Vagina (tissue), 2 donors: ENCODE measurements at regions not wholly inside any gene's neighbourhood (a gene's known extent, or its start where the extent isn't known, plus 50 kb on each side); places are given as distances from the start of the nearest gene placed in this dataset.

ENCODE experiments used
- POLR2A ChIP-seq, 2 donors: fragments of 450-650 bp; IDR thresholded peaks; one replicate each; pipeline ENCODE4 v1.6.1; 2017; ENCODE audit warnings: antibody characterized with exemption in 2 of 2, mild to moderate bottlenecking in 2 of 2, moderate library complexity in 2 of 2
- POLR2AphosphoS5 ChIP-seq, 2 donors: sonication (generic); formaldehyde crosslinking; IDR thresholded peaks; one replicate each; pipeline ENCODE4 v1.9.0; 2017; ENCODE audit warnings: antibody characterized with exemption in 2 of 2, mild to moderate bottlenecking in 2 of 2, low read depth in 1 of 2; ENCODE audit not compliant: insufficient read depth in 1 of 2
- TF ChIP-seq, protein P1 (sequence below), 3 experiments: fragments of 450-650 bp in 2 of 3; fragments of 200-600 bp in 1 of 3; sonication (generic) in 1 of 3; IDR thresholded peaks; one replicate each; pipeline ENCODE4 v1.5.1; 2017 to 2019; ENCODE audit warnings: antibody characterized with exemption in 3 of 3, mild to moderate bottlenecking in 2 of 3, moderate library complexity in 2 of 3

DNA sequence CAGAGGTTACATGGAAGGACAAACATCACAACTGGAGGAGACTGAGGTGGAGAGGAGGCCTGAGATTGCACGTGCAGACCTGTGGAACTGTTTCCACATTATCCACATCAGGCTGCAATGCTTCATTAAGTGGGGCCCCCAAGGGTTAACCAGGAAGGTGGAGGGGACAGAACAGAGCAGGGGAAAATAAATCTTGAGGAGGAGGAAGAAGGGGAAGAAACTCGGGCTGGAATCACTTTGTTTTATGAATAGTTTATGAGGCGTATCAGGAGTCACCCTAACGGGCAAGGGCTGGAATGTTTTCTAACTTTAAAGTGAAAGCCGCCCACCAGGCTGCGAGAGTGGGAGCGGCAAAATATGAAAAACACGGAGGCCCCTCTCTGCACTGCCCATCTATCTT lies 154.9 kb downstream of the WNT5A start:
- TF ChIP-seq, protein P1, sequence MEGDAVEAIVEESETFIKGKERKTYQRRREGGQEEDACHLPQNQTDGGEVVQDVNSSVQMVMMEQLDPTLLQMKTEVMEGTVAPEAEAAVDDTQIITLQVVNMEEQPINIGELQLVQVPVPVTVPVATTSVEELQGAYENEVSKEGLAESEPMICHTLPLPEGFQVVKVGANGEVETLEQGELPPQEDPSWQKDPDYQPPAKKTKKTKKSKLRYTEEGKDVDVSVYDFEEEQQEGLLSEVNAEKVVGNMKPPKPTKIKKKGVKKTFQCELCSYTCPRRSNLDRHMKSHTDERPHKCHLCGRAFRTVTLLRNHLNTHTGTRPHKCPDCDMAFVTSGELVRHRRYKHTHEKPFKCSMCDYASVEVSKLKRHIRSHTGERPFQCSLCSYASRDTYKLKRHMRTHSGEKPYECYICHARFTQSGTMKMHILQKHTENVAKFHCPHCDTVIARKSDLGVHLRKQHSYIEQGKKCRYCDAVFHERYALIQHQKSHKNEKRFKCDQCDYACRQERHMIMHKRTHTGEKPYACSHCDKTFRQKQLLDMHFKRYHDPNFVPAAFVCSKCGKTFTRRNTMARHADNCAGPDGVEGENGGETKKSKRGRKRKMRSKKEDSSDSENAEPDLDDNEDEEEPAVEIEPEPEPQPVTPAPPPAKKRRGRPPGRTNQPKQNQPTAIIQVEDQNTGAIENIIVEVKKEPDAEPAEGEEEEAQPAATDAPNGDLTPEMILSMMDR (IDR thresholded peaks at IDR 0.05) = no peak
- TF ChIP-seq POLR2AphosphoS5 (IDR thresholded peaks at IDR 0.05; ENCODE audit: insufficient read depth in 1 of 2, low read depth in 1 of 2) (no peak), POLR2A (IDR thresholded peaks at IDR 0.05) (no peak)
